Heart right ventricle (tissue), 16 donors: ENCODE measurements at regions not wholly inside any gene's neighbourhood (a gene's known extent, or its start where the extent isn't known, plus 50 kb on each side); places are given as distances from the start of the nearest gene placed in this dataset.
"Not testable (repeated sequence)": the region's sequence is repeated elsewhere in the genome, so short reads cannot be mapped to it uniquely, and the experiment has no call there.

Experiments used
- ATAC-seq, 8 donors: fragments of 200-7000 bp; cut with Tn5 transposase; one replicate each; pipeline ENCODE4 v1.9.1; 2020; ENCODE audit warnings: mild to moderate bottlenecking in 8 of 8, moderate library complexity in 8 of 8, moderate number of reproducible peaks in 1 of 8
- DNase-seq, 2 donors: peaks; one replicate each; pipeline ENCODE4 v3.0.0-alpha.2; 2020
- H3K27ac ChIP-seq, 10 donors: fragments of 200-600 bp; sonication (generic) in 2 of 10; one replicate each; pipeline versions ENCODE4 v1.5.0 to v1.8.0; 2020 to 2022; ENCODE audit warnings: mild to moderate bottlenecking in 3 of 10
- H3K27me3 ChIP-seq, 7 donors: fragments of 200-600 bp; one replicate each; pipeline ENCODE4 v1.8.0; 2021 to 2022; ENCODE audit warnings: mild to moderate bottlenecking in 2 of 7
- H3K36me3 ChIP-seq, 9 donors: fragments of 200-600 bp; sonication (generic) in 1 of 9; one replicate each; pipeline versions ENCODE4 v1.5.0 to v1.8.0; 2020 to 2022; ENCODE audit warnings: mild to moderate bottlenecking in 2 of 9
- H3K4me1 ChIP-seq, 9 donors: fragments of 200-600 bp; sonication (generic) in 1 of 9; one replicate each; pipeline versions ENCODE4 v1.5.0 to v1.8.0; 2020 to 2022; ENCODE audit warnings: mild to moderate bottlenecking in 4 of 9
- H3K4me3 ChIP-seq, 10 donors: fragments of 200-600 bp; sonication (generic) in 2 of 10; one replicate each; pipeline versions ENCODE4 v1.5.0 to v1.8.0; 2020 to 2022; ENCODE audit warnings: mild to moderate bottlenecking in 7 of 10, moderate library complexity in 2 of 10
- H3K9me3 ChIP-seq, 11 donors: fragments of 200-600 bp in 10 of 11; sonication (generic) in 2 of 11; one replicate each; pipeline versions ENCODE4 v1.5.0 to v1.8.0; 2013 to 2022; ENCODE audit warnings: mild to moderate bottlenecking in 2 of 11, control low read depth in 1 of 11, moderate library complexity in 1 of 11
- WGBS, 2 donors: extraction: QIAGEN DNeasy Blood & Tissue Kit; methylation state at CpG; one replicate each; pipeline ENCODE4 v1.1.7; 2013; ENCODE audit warnings: inconsistent platforms in 1 of 2; 5-methylcytosine and 5-hydroxymethylcytosine counted together
- intact Hi-C, 10 donors: fragments of 100-400 bp; cut with DNase I; formaldehyde crosslinking; loops; one replicate each; pipeline versions ENCODE4 v1.11.1 to v1.14.2; 2022
- TF ChIP-seq, protein P1 (sequence below), 9 donors: fragments of 200-600 bp; sonication (generic) in 2 of 9; IDR thresholded peaks; one replicate each; pipeline versions ENCODE4 v1.5.0 to v1.8.0; 2021 to 2022; ENCODE audit warnings: antibody characterized with exemption in 9 of 9, mild to moderate bottlenecking in 5 of 9, moderate library complexity in 1 of 9
- donor health status: Arrhythmogenic right ventricular cardiomyopathy.
- donor health status: ischemic (EF 13 %, LVEDD 7.1; RV severe dilation, severe dysfunction).
- donor health status: healthy with polysubstance abuse.
- donor health status: DM: no; HTN: yes; CAD: no.
- donor health status: DM: no; HTN: no; CAD: no.
- donor health status: ischemic (EF 25% LVEDD 6.9; RV normal size, moderate dysfunction).
- donor health status: ischemic (EF 25% LVEDD 5.7; RV mildly dilated, moderate dysfunction).
- donor health status: healthy.
- donor health status: DM: yes; HTN: yes; CAD: no.
- donor health status: Ischemic cardiomyopathy.
- donor health status: ischemic (EF 35%, LVEDD 5.7; RV mildly dilated, moderate dysfunction).
- donor health status: nonischemic (EF 11% LVEDD 7.7; RV severe dilation, severe dysfunction).
- donor health status: DM: yes; HTN: yes; CAD: no.
- donor health status: PGD.
- donor health status: ischemic (EF 29% LVEDD 5.4; RV normal size, mild dysfunction).
- donor health status: nonischemic (EF 23%, LVEDD 6.1; RV moderate dilation, normal function).

DNA sequence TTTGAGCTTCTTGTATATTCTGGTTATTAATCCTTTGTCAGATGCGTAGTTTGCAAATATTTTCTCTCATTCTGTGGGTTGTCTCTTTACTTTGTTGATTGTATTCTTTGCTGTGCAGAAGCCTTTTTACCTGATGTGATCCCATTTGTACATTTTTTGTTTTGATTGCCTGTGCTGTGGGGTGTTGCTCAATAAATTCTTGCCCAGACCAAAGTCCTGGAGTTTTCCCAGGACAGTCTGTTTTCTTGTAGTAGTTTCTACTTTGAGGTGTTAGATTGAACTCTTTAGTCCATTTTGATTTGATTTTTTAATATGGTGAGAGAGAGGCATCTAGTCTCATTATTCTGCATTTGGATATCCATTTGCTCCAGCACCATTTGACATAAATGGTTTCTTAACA lies 588.7 kb upstream of the MBL2 start:
- H3K4me1 ChIP-seq = no peaks in the 10 kb centered on the region
- H3K9me3 ChIP-seq = no peaks in the 10 kb centered on the region
- TF ChIP-seq, protein P1, sequence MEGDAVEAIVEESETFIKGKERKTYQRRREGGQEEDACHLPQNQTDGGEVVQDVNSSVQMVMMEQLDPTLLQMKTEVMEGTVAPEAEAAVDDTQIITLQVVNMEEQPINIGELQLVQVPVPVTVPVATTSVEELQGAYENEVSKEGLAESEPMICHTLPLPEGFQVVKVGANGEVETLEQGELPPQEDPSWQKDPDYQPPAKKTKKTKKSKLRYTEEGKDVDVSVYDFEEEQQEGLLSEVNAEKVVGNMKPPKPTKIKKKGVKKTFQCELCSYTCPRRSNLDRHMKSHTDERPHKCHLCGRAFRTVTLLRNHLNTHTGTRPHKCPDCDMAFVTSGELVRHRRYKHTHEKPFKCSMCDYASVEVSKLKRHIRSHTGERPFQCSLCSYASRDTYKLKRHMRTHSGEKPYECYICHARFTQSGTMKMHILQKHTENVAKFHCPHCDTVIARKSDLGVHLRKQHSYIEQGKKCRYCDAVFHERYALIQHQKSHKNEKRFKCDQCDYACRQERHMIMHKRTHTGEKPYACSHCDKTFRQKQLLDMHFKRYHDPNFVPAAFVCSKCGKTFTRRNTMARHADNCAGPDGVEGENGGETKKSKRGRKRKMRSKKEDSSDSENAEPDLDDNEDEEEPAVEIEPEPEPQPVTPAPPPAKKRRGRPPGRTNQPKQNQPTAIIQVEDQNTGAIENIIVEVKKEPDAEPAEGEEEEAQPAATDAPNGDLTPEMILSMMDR (IDR thresholded peaks at IDR 0.05) = no peak
- DNase-seq = no peak
- H3K4me3 ChIP-seq = no peak overlapping the region
- H3K27ac ChIP-seq = no peak overlapping the region
- no peak for ATAC-seq
- intact Hi-C loops = no loop called here
- H3K36me3 ChIP-seq = no peaks in the 10 kb centered on the region
- H3K27me3 ChIP-seq = peaks cover 0 to 2% (median 0%) of the 10 kb centered on the region in 7 donors
- WGBS, 2 donors = 97 to 100% methylated on average over 1 of the region's 1 CpG

DNA sequence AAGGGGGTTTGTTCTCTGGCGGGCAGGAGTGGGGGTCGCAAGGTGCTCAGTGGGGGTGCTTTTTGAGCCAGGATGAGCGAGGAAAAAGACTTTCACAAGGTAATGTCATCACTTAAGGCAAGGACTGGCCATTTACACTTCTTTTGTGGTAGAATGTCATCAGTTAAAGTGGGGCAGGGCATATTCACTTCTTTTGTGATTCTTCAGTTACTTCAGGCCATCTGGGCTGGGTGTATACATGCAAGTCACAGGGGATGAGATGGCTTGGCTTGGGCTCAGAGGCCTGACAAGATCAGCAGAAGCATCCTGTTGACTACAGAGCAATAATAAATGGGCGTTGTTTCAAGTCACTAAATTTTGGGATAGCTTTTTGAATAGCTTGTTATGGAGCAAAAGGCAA lies 586.4 kb upstream of the MBL2 start:
- intact Hi-C loops, ATAC-seq, H3K4me3 ChIP-seq, H3K27ac ChIP-seq, DNase-seq, H3K36me3 ChIP-seq, H3K4me1 ChIP-seq, H3K9me3 ChIP-seq, H3K27me3 ChIP-seq: not testable (repeated sequence)
- WGBS, 2 donors = 76 to 82% methylated on average over 4 of the region's 4 CpGs

DNA sequence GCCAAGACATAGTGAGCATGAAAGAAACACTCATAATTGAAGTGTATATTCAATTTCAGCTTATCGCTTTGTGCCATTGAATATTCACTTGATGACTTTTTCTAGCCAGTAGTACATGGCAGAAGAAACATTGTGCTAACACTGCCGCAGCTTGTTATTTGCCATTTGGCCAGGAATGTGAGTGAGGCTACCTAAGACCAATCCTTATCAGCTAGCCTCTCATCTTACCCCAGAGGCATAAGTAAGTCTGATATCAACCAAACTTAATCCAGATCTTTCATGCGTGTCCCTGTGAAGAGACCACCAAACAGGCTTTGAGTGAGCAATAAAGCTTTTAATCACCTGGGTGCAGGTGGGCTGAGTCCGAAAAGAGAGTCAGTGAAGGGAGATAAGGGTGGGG lies 586.0 kb upstream of the MBL2 start:
- Histone ChIP-seq H3K4me3 (no peak overlapping the region), H3K4me1 (no peaks in the 10 kb centered on the region), H3K9me3 (peaks cover 0 to 6% (median 0%) of the 10 kb centered on the region in 11 donors), H3K27ac (no peak overlapping the region), H3K36me3 (no peaks in the 10 kb centered on the region), H3K27me3 (peaks cover 0 to 2% (median 0%) of the 10 kb centered on the region in 7 donors)
- intact Hi-C loops = no loop called here
- no peak for DNase-seq
- TF ChIP-seq, protein P1 (IDR thresholded peaks at IDR 0.05) = no peak
- no peak for ATAC-seq
- 88 to 89% methylated on average over 4 of the region's 4 CpGs for WGBS, 2 donors

DNA sequence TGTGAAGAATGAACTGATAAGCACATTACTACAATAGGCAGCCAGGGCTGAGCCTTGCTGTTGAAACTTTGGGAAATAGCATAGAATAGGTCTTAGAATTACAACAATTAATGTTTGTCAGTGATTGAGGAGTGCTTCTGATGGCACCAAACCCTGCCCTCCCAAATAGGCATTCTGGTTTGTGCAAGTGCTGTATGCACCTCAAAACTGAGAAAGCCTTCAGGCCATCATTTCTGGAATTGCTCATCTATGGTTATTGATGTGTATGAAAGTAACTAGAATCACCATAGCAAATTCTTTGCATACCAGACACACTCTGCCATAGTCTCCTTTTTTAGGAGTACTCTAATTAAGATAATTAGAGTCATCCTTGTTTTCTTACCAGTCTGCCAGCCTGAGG lies 585.0 kb upstream of the MBL2 start:
- intact Hi-C loops = no loop called here
- Histone ChIP-seq H3K36me3 (no peaks in the 10 kb centered on the region), H3K4me3 (no peak overlapping the region), H3K27ac (no peak overlapping the region), H3K27me3 (peaks cover 0 to 2% (median 0%) of the 10 kb centered on the region in 7 donors), H3K9me3 (peaks cover 0 to 6% (median 0%) of the 10 kb centered on the region in 11 donors), H3K4me1 (no peaks in the 10 kb centered on the region)
- ATAC-seq (no peak), DNase-seq (no peak)
- TF ChIP-seq, protein P1 (IDR thresholded peaks at IDR 0.05) = no peak

- DNase-seq (no peak), ATAC-seq (no peak)
- Histone ChIP-seq H3K4me3 (no peak overlapping the region), H3K9me3 (peaks cover 0 to 6% (median 0%) of the 10 kb centered on the region in 11 donors), H3K36me3 (no peaks in the 10 kb centered on the region), H3K4me1 (no peaks in the 10 kb centered on the region), H3K27ac (no peak overlapping the region), H3K27me3 (peaks cover 0 to 2% (median 0%) of the 10 kb centered on the region in 7 donors)
- intact Hi-C loops = no loop called here
- TF ChIP-seq, protein P1 (IDR thresholded peaks at IDR 0.05) = no peak
- WGBS, 2 donors = 60 to 68% methylated on average over 3 of the region's 3 CpGs
Measured at GRCh38 chr10:53356616-53357349, 584.2 kb upstream of the MBL2 start.

DNA sequence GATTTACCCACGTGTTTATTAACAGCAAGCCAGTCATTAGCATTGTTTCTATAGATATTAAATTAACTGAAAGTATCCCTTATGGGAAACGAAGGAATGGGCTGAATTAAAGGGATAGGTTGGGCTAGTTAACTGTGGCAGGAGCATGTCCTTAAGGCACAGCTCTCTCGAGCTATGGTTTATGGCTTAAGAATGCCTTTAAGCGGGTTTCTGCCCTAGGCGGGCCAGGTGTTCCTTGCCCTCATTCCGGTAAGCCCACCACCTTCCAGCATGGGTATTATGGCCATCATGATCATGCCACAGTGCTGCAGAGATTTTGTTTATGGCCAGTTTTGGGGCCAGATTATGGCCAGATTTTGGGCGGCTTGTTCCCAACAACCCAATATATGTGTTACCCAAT lies 569.9 kb upstream of the MBL2 start:
- H3K9me3 ChIP-seq = peaks cover 0 to 16% (median 0%) of the 10 kb centered on the region in 11 donors
- H3K27me3 ChIP-seq, DNase-seq, H3K36me3 ChIP-seq, H3K27ac ChIP-seq, ATAC-seq, H3K4me1 ChIP-seq, intact Hi-C loops, H3K4me3 ChIP-seq: not testable (repeated sequence)
- 85 to 90% methylated on average over 7 of the region's 7 CpGs for WGBS, 2 donors

- H3K27ac ChIP-seq, ATAC-seq, H3K27me3 ChIP-seq, H3K36me3 ChIP-seq, H3K4me3 ChIP-seq, DNase-seq, intact Hi-C loops, H3K4me1 ChIP-seq: not testable (repeated sequence)
- WGBS, 2 donors = 59 to 66% methylated on average over 2 of the region's 2 CpGs
- peaks cover 0 to 52% (median 13%) of the 10 kb centered on the region in 11 donors for H3K9me3 ChIP-seq
Measured at GRCh38 chr10:53338199-53338598, 565.6 kb upstream of the MBL2 start.
